NCI-H1694 treated with DMSO at 0.1 percent for 48 hours (cell line): ENCODE measurements at regions not wholly inside any gene's neighbourhood (a gene's known extent, or its start where the extent isn't known, plus 50 kb on each side); places are given as distances from the start of the nearest gene placed in this dataset.

Source experiments
- DNase-seq: peaks from one replicate; lab custom pipeline; 2025; lab: John Stamatoyannopoulos, UW

DNA sequence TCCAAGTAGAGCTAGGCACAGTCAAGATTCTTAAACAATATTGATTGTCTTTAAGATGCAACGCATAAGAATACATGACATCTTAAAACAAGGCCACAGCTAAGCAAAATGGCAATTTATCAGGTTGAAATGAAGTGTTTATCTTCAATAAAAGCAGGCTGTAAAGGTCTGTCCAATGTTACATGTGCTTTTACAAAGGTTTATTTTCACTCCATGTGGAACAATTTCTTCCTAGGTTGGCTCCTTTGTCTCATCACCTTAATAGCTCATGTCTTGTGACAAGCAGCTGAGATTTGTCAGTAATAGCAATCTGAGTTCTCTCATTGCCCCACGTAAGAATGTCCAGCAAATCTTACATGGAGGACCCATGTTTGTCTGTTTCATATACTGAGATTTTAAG is 437.6 kb downstream of the GPAM start:
- DNase-seq, result no peak

GRCh38 chr10:111747751-111748150 is 435.8 kb downstream of the GPAM start:
- no peak for DNase-seq

- DNase-seq, result no peak
These were observed 435.4 kb downstream of the GPAM start for GRCh38 chr10:111748184-111748583.

GRCh38 chr10:111750165-111750849 is 433.3 kb downstream of the GPAM start:
- DNase-seq, result no peak

DNA sequence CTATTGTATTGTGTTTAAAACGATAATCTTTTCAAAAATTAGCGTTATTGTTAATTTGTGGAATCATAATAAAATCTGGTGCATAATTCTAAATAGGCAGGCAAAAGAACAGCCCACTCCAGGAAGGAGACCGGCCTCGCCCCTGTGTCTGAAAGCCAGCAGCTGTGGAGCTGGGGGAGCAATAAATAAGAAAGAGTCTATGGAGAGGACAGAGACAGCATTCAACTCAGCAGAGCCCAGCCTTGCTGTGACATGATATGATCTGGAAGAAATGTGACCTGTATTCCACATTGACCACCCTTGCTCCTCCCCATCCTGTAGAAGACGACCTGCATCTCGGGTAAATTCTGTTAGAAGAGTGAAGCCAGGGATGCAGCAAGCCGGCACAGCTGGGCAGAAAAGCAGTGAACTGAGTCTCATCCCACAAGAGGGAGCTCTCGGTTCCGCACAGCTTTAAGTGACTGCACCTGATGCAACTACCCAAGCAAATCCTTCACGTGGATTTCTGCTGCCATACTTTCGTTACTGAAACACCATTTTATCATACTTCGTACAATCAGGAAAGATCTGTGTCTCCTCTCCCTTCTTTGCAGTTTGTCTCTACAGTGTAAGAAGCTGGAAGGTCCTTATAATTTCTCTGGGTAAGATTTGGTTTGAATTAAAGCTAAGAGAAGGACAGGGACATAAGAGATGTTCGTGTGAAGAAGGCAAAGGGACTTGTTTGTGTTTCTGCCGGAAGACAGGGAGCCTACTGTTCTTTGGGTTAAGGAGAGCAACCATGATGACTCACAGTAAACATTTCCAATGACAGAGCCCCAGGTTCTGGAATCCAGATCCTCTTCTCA is 427.1 kb downstream of the GPAM start:
- peak; percentile 3 for DNase-seq

GRCh38 chr10:111758593-111758992 is 425.0 kb downstream of the GPAM start:
- DNase-seq, result no peak

DNA sequence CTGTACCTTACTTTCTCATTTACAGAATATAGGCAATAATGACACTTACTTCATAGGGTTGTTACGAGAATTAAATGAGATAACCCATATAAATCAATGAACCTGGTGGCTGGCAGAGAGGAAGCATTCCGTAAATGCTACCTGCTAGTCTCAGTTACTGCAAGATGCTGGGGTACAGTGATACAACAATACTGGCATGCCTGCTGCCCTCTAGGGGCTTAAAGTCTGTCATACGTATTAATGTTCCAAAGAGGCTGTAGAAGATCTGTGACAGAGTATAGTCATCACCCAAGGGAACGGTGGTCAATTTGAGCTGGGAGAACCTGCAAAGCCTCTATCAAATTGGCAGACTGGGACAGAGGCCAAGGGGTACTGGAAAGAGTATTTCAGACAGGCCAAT is 421.5 kb downstream of the GPAM start:
- no peak for DNase-seq

DNA sequence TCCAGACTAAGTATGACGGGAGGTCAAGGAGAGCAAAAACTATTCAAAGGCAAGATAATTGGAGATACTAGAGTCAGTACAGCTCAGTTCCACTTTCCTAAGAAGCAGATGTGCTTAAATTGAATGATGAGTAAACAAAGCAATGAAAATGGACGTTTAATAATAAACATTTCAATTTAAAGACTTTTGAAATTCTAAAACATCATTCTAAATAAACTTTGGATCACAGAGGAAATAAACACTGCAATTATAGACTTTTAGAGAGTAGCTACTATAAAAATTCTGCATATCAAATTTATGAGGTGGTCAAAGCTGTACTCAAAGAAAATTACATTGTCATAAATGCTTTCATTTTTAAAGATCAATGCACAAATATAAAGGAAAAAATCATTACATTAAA is 418.3 kb downstream of the GPAM start:
- DNase-seq, result no peak

GRCh38 chr10:111766464-111766863 is 417.1 kb downstream of the GPAM start:
- no peak for DNase-seq

- no peak for DNase-seq
These were observed 415.9 kb downstream of the GPAM start for GRCh38 chr10:111767661-111768060.

DNA sequence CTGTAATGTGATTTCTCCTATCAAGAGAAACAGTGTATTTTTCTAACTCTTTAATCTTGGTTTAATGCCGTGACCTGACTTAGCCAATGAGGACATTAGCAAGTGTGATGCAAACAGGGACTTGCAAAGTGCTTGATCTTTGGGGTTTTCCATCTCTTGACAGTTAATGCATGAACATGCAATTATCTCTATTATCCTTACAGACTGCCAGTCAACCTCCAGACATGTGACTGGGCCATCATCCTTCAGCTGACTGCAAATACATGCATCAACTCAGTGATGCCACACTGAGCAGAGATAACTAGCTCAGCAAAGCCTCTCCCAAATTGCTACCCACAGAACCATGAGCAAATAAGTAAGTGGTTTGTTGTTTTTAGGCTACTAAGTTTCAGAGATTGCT is 409.6 kb downstream of the GPAM start:
- no peak for DNase-seq

GRCh38 chr10:111774486-111774885 is 409.1 kb downstream of the GPAM start:
- no peak for DNase-seq

DNA sequence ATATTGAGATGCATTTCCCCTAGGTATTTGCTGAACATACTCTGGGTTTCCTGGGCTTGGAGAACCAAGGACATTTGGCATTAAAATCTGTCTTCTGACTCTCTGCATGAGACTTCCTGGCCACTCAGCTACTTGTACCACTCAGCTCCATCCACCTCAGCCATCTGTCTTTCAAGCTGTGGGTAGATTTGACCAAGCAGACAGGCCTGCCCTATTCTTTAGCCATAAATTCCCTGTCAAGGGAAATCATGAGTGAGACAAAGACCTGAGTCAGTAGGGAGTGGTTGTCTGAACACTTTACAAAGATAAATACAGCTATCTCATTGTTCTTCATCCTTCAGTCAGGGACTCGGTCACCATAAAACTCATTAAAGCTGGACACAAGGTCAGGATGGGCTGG is 399.1 kb downstream of the GPAM start:
- DNase-seq, result no peak

- DNase-seq, result no peak
These were observed 398.6 kb downstream of the GPAM start for GRCh38 chr10:111784946-111785465.

GRCh38 chr10:111785921-111786320 is 397.6 kb downstream of the GPAM start:
- no peak for DNase-seq

- no peak for DNase-seq
These were observed 393.7 kb downstream of the GPAM start for GRCh38 chr10:111789821-111790220.

- no peak for DNase-seq
These were observed 381.7 kb downstream of the GPAM start for GRCh38 chr10:111801841-111802240.

DNA sequence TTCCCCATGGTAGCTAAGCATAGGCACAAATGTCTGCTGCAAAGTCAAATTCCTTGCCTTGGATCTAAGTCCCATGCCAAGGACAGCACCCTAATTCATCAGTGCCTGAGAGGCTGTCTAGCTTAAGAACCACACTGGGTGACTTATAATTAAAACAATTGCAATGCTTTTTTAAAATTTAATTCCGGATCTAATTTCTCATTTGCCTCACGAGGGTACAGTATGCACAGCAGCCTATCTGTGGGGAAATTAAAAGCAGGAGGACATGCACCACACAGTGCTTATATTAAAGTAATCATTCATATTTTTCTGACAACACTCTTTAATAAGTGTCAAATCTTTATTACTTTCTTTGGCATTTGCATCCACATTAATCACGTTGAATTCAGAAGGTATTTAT is 378.8 kb downstream of the GPAM start:
- no peak for DNase-seq

DNA sequence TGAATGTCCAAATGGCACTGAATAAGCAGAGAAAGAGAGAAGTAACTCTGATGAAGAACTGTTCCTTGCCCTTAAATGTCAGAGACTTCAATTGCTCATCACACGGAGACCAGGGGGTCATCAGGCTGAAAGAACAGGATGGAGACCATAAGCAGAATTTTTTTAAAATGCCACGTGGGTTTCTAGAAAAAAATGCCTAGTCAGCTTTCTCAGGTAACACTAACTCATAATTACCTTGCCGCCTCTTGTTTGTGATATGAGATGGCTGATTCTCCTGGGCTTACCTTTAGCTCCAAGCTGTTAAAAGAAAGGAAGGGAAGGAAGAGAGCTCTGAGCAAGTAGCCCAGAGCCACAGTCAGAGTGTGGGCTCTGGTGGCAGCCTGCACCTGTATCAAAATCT is 372.0 kb downstream of the GPAM start:
- DNase-seq, result no peak

GRCh38 chr10:111820471-111820870 is 363.1 kb downstream of the GPAM start:
- no peak for DNase-seq

DNA sequence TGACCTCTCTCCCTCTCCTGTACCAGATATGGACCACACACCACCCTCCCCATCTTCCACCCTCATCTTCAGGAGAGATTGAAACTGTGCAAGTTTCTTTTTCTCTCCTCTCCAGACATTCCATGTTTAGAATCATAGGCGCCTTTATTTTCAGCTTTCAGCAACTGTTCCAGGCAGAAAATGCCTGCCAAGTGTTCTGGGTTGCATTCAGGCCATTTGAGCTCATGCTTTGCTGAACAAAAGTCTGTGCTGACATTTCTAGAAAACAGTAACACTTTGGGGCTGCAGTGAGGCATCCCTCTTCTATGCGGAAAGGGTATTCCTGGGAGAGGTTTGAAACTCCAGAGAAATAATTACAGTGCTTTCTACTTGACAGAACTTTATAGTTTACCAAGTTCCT is 361.7 kb downstream of the GPAM start:
- no peak for DNase-seq

DNA sequence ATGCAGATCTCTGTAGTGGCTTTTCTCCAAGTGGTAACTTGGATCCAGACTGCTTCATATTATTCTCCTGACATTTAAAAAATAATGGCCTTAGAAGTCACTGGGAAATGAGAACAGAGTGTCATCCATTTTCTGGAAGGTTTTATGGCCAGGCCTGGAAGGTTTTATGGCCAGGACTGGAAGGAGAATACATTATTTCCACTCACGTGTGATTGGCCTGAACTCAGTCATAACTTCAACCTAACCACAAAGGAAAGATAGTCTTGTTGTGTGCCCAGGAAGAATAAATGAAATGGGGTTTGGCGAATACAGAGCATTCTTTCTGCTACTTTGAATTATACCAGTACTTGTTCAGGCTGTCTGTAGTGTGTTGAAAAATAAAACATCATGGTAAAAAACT is 360.9 kb downstream of the GPAM start:
- DNase-seq, result no peak

GRCh38 chr10:111824128-111824527 is 359.4 kb downstream of the GPAM start:
- no peak for DNase-seq
